Liver (tissue), 3 donors: ENCODE measurements at regions not wholly inside any gene's neighbourhood (a gene's known extent, or its start where the extent isn't known, plus 50 kb on each side); places are given as distances from the start of the nearest gene placed in this dataset.

Source experiments
- FOXA1 ChIP-seq: IDR thresholded peaks from 2 replicates; pipeline ENCODE4 v1.6.1; 2016; ENCODE audit warnings: antibody characterized with exemption
- HNF4G ChIP-seq: IDR thresholded peaks from 2 replicates; pipeline ENCODE4 v1.6.1; 2016; ENCODE audit warnings: antibody characterized with exemption
- RAD21 ChIP-seq, 2 donors: IDR thresholded peaks; 2 replicates each; pipeline ENCODE4 v1.6.1; 2016; ENCODE audit warnings: antibody characterized with exemption in 2 of 2, mild to moderate bottlenecking in 2 of 2
- RXRA ChIP-seq, 2 donors: IDR thresholded peaks; 2 replicates each; pipeline ENCODE4 v1.6.1; 2017 to 2018; ENCODE audit warnings: antibody characterized with exemption in 2 of 2, mild to moderate bottlenecking in 1 of 2
- SP1 ChIP-seq: IDR thresholded peaks from 2 replicates; pipeline ENCODE4 v1.6.1; 2018; ENCODE audit warnings: antibody characterized with exemption, mild to moderate bottlenecking
- TAF1 ChIP-seq: conservative IDR thresholded peaks from 2 replicates; pipeline ENCODE4 v1.6.1; 2016; ENCODE audit warnings: antibody characterized with exemption, mild to moderate bottlenecking
- YY1 ChIP-seq: IDR thresholded peaks from 2 replicates; pipeline ENCODE4 v1.6.1; 2016; ENCODE audit warnings: antibody characterized with exemption, mild to moderate bottlenecking
- TF ChIP-seq, protein P1 (sequence below): IDR thresholded peaks from 2 replicates; pipeline ENCODE4 v1.6.1; 2016; ENCODE audit warnings: antibody characterized with exemption
- TF ChIP-seq, protein P2 (sequence below): fragments of 150-350 bp; IDR thresholded peaks from 2 replicates; pipeline ENCODE4 v1.5.1; 2017; ENCODE audit warnings: improper control_type of control experiment, low read depth, low read length; ENCODE audit not compliant: missing input control
- TF ChIP-seq, protein P3 (sequence below): IDR thresholded peaks from 2 replicates; pipeline ENCODE4 v1.6.1; 2016; ENCODE audit warnings: antibody characterized with exemption
- TF ChIP-seq, protein P4 (sequence below): IDR thresholded peaks from 2 replicates; pipeline ENCODE4 v1.6.1; 2016; ENCODE audit warnings: antibody characterized with exemption, mild to moderate bottlenecking
- donor health status: healthy.
- donor health status: healthy.

DNA sequence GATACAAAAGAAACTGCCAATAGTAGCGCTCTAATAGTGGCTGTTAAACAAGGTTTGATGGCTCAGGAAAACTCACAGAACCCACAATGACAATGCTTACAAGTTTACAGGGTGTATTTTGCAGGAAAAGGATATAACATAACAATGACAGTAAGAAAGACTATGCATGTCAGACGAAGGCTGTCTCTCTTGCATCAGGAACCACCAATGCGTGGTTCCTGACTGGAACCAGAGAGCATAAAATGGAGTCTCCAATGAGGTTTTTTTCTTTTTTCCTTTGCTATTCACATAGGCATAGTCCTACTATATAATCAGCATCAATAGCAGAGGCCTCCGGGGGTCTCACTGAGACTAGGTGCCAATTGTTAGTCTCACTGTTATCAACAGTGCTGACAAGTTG is 120.4 kb upstream of the STEAP1 start:
- no peak for TF ChIP-seq FOXA1
- TF ChIP-seq, protein P1, sequence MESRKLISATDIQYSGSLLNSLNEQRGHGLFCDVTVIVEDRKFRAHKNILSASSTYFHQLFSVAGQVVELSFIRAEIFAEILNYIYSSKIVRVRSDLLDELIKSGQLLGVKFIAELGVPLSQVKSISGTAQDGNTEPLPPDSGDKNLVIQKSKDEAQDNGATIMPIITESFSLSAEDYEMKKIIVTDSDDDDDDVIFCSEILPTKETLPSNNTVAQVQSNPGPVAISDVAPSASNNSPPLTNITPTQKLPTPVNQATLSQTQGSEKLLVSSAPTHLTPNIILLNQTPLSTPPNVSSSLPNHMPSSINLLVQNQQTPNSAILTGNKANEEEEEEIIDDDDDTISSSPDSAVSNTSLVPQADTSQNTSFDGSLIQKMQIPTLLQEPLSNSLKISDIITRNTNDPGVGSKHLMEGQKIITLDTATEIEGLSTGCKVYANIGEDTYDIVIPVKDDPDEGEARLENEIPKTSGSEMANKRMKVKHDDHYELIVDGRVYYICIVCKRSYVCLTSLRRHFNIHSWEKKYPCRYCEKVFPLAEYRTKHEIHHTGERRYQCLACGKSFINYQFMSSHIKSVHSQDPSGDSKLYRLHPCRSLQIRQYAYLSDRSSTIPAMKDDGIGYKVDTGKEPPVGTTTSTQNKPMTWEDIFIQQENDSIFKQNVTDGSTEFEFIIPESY = no peak
- TF ChIP-seq, protein P2, sequence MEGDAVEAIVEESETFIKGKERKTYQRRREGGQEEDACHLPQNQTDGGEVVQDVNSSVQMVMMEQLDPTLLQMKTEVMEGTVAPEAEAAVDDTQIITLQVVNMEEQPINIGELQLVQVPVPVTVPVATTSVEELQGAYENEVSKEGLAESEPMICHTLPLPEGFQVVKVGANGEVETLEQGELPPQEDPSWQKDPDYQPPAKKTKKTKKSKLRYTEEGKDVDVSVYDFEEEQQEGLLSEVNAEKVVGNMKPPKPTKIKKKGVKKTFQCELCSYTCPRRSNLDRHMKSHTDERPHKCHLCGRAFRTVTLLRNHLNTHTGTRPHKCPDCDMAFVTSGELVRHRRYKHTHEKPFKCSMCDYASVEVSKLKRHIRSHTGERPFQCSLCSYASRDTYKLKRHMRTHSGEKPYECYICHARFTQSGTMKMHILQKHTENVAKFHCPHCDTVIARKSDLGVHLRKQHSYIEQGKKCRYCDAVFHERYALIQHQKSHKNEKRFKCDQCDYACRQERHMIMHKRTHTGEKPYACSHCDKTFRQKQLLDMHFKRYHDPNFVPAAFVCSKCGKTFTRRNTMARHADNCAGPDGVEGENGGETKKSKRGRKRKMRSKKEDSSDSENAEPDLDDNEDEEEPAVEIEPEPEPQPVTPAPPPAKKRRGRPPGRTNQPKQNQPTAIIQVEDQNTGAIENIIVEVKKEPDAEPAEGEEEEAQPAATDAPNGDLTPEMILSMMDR = no peak
- TF ChIP-seq RXRA (IDR thresholded peaks at IDR 0.05) = no peak
- TF ChIP-seq RAD21 (IDR thresholded peaks at IDR 0.05) = no peak
- TF ChIP-seq, protein P3, sequence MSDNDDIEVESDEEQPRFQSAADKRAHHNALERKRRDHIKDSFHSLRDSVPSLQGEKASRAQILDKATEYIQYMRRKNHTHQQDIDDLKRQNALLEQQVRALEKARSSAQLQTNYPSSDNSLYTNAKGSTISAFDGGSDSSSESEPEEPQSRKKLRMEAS = no peak
- no peak for TF ChIP-seq SP1
- TF ChIP-seq, protein P4, sequence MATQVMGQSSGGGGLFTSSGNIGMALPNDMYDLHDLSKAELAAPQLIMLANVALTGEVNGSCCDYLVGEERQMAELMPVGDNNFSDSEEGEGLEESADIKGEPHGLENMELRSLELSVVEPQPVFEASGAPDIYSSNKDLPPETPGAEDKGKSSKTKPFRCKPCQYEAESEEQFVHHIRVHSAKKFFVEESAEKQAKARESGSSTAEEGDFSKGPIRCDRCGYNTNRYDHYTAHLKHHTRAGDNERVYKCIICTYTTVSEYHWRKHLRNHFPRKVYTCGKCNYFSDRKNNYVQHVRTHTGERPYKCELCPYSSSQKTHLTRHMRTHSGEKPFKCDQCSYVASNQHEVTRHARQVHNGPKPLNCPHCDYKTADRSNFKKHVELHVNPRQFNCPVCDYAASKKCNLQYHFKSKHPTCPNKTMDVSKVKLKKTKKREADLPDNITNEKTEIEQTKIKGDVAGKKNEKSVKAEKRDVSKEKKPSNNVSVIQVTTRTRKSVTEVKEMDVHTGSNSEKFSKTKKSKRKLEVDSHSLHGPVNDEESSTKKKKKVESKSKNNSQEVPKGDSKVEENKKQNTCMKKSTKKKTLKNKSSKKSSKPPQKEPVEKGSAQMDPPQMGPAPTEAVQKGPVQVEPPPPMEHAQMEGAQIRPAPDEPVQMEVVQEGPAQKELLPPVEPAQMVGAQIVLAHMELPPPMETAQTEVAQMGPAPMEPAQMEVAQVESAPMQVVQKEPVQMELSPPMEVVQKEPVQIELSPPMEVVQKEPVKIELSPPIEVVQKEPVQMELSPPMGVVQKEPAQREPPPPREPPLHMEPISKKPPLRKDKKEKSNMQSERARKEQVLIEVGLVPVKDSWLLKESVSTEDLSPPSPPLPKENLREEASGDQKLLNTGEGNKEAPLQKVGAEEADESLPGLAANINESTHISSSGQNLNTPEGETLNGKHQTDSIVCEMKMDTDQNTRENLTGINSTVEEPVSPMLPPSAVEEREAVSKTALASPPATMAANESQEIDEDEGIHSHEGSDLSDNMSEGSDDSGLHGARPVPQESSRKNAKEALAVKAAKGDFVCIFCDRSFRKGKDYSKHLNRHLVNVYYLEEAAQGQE = no peak
- no peak for TF ChIP-seq TAF1
- TF ChIP-seq YY1 = no peak
- TF ChIP-seq HNF4G = no peak
